IMR-90 (cell line): ENCODE measurements at regions not wholly inside any gene's neighbourhood (a gene's known extent, or its start where the extent isn't known, plus 50 kb on each side); places are given as distances from the start of the nearest gene placed in this dataset.

Source experiments
- ATAC-seq: fragments of 200-7000 bp; cut with Tn5 transposase; 2 replicates; pipeline ENCODE4 v1.9.1; 2020; ENCODE audit warnings: low read depth, mild to moderate bottlenecking, moderate library complexity
- BruUV-seq: library from RNA; stranded (reverse); fragments of 400-500 nt; replicated peaks from 2 replicates; lab custom pipeline; 2021; lab: Mats Ljungman, UMichigan
- CTCF ChIA-PET: fragments of 300-600 bp; formaldehyde crosslinking; extraction: SDS; loops from one replicate; lab custom pipeline; 2021; ENCODE audit warnings: antibody characterized with exemption; lab: Yijun Ruan, JAX
- POLR2A ChIA-PET: fragments of 300-600 bp; sonication (Branson Sonifier 250); formaldehyde crosslinking; loops from one replicate; lab custom pipeline; 2022; ENCODE audit warnings: antibody characterized with exemption; ENCODE audit not compliant: unreplicated experiment; lab: Charles Lee
- DNase-seq: peaks from one replicate; pipeline ENCODE4 v3.0.0; 2013
- H2AFZ ChIP-seq: replicated peaks from 2 replicates; pipeline ENCODE3; 2013; ENCODE audit warnings: low read length, mild to moderate bottlenecking; ENCODE audit not compliant: poor library complexity
- H2AK5ac ChIP-seq: 2 replicates; pipeline ENCODE4 v1.6.1; 2013; ENCODE audit warnings: low read depth, low read length, inconsistent platforms
- H2AK9ac ChIP-seq: replicated peaks from 2 replicates; pipeline ENCODE3; 2013; ENCODE audit warnings: mild to moderate bottlenecking, low read depth, low read length, moderate library complexity; ENCODE audit not compliant: poor library complexity
- H2BK120ac ChIP-seq: 2 replicates; pipeline ENCODE4 v1.6.1; 2013; ENCODE audit warnings: low read depth, low read length, inconsistent platforms
- H2BK15ac ChIP-seq: 3 replicates; pipeline ENCODE4 v1.6.1; 2013; ENCODE audit warnings: low read depth, low read length, inconsistent platforms
- H2BK20ac ChIP-seq: 2 replicates; pipeline ENCODE4 v1.6.1; 2013; ENCODE audit warnings: low read depth, mild to moderate bottlenecking, inconsistent platforms, low read length, moderate library complexity
- H2BK5ac ChIP-seq: 2 replicates; pipeline ENCODE4 v1.6.1; 2013; ENCODE audit warnings: mild to moderate bottlenecking, low read depth, low read length, inconsistent platforms; ENCODE audit not compliant: poor library complexity, severe bottlenecking
- H3K14ac ChIP-seq: replicated peaks from 2 replicates; pipeline ENCODE4 v1.6.1; 2013; ENCODE audit warnings: low read depth, low read length, inconsistent platforms
- H3K18ac ChIP-seq: 2 replicates; pipeline ENCODE4 v1.6.1; 2013; ENCODE audit warnings: low read depth, low read length, control low read depth
- H3K23ac ChIP-seq: 2 replicates; pipeline ENCODE4 v1.6.1; 2013; ENCODE audit warnings: low read depth, low read length, inconsistent platforms
- H3K27ac ChIP-seq: 2 replicates; pipeline ENCODE4 v1.5.1; 2013; ENCODE audit warnings: mild to moderate bottlenecking, control low read depth, low read length; ENCODE audit not compliant: insufficient read depth
- H3K27me3 ChIP-seq: 2 replicates; pipeline ENCODE4 v1.6.1; 2013; ENCODE audit warnings: low read length; ENCODE audit not compliant: control insufficient read depth, insufficient read depth
- H3K36me3 ChIP-seq: 2 replicates; pipeline ENCODE4 v1.6.1; 2013; ENCODE audit warnings: low read length, mixed read lengths; ENCODE audit not compliant: control insufficient read depth, insufficient read depth
- H3K4ac ChIP-seq: 2 replicates; pipeline ENCODE4 v1.6.1; 2013; ENCODE audit warnings: low read depth, low read length, inconsistent platforms
- H3K4me1 ChIP-seq: 2 replicates; pipeline ENCODE4 v1.6.1; 2013; ENCODE audit warnings: low read length, mixed read lengths; ENCODE audit not compliant: control insufficient read depth, insufficient read depth
- H3K4me2 ChIP-seq: 2 replicates; pipeline ENCODE4 v1.6.1; 2013; ENCODE audit warnings: low read depth, mild to moderate bottlenecking, control low read depth, low read length, moderate library complexity
- H3K4me3 ChIP-seq: 2 replicates; pipeline ENCODE4 v1.5.1; 2013; ENCODE audit warnings: low read depth, mild to moderate bottlenecking, control low read depth, low read length, moderate library complexity; ENCODE audit not compliant: insufficient read depth
- H3K56ac ChIP-seq: 2 replicates; pipeline ENCODE4 v1.6.1; 2013; ENCODE audit warnings: low read length, inconsistent platforms; ENCODE audit not compliant: insufficient read depth; ENCODE audit errors: extremely low read depth
- H3K79me1 ChIP-seq, 2 experiments: 2 replicates each; pipeline ENCODE4 v1.6.1; 2013; ENCODE audit warnings: low read length in 2 of 2, inconsistent platforms in 1 of 2, low read depth in 1 of 2
- H3K9ac ChIP-seq: 2 replicates; pipeline ENCODE4 v1.6.1; 2013; ENCODE audit warnings: low read depth, low read length, control low read depth
- H3K9me1 ChIP-seq: 2 replicates; pipeline ENCODE4 v1.6.1; 2013; ENCODE audit warnings: low read length, inconsistent platforms; ENCODE audit not compliant: insufficient read depth
- H3K9me3 ChIP-seq: 2 replicates; pipeline ENCODE4 v1.6.1; 2013; ENCODE audit warnings: low read length; ENCODE audit not compliant: control insufficient read depth, insufficient read depth
- H4K20me1 ChIP-seq: 2 replicates; pipeline ENCODE4 v1.6.1; 2013; ENCODE audit warnings: low read length, inconsistent platforms; ENCODE audit not compliant: insufficient read depth
- H4K5ac ChIP-seq: 2 replicates; pipeline ENCODE4 v1.6.1; 2013; ENCODE audit warnings: mild to moderate bottlenecking, low read depth, low read length, control low read depth
- H4K8ac ChIP-seq, 2 experiments: 2 replicates each; pipeline ENCODE4 v1.6.1; 2013; ENCODE audit warnings: low read depth in 2 of 2, low read length in 2 of 2, control low read depth in 1 of 2, inconsistent platforms in 1 of 2
- H4K91ac ChIP-seq: 2 replicates; pipeline ENCODE4 v1.6.1; 2013; ENCODE audit warnings: low read depth, low read length, inconsistent platforms; ENCODE audit not compliant: insufficient read depth
- BHLHE40 ChIP-seq: fragments of 150-350 bp; IDR thresholded peaks from 2 replicates; pipeline ENCODE4 v1.6.1; 2016; ENCODE audit warnings: mild to moderate bottlenecking, low read depth, low read length
- CEBPB ChIP-seq: IDR thresholded peaks from 2 replicates; pipeline ENCODE4 v1.6.1; 2012; ENCODE audit warnings: low read depth, low read length, improper control_type of control experiment
- CHD1 ChIP-seq: IDR thresholded peaks from 2 replicates; pipeline ENCODE4 v1.6.1; 2012; ENCODE audit warnings: low read depth, low read length, improper control_type of control experiment
- CTCF ChIP-seq: conservative IDR thresholded peaks from 2 replicates; pipeline ENCODE4 v1.5.1; 2012; ENCODE audit warnings: mild to moderate bottlenecking, low read depth, low read length, improper control_type of control experiment
- FOS ChIP-seq: fragments of 150-350 bp; IDR thresholded peaks from 2 replicates; pipeline ENCODE4 v1.6.1; 2016; ENCODE audit warnings: low read depth, low read length
- MAFK ChIP-seq: IDR thresholded peaks from 2 replicates; pipeline ENCODE4 v1.6.1; 2012; ENCODE audit warnings: low read depth, low read length, improper control_type of control experiment
- MAZ ChIP-seq: IDR thresholded peaks from 2 replicates; pipeline ENCODE4 v1.6.1; 2012; ENCODE audit warnings: low read depth, mild to moderate bottlenecking, low read length, improper control_type of control experiment, moderate library complexity, borderline replicate concordance
- MXI1 ChIP-seq: IDR thresholded peaks from 2 replicates; pipeline ENCODE4 v1.6.1; 2012; ENCODE audit warnings: low read depth, mild to moderate bottlenecking, low read length, moderate library complexity, borderline replicate concordance
- NFE2L2 ChIP-seq: fragments of 150-350 bp; IDR thresholded peaks from 2 replicates; pipeline ENCODE4 v1.6.1; 2016; ENCODE audit warnings: low read depth, mild to moderate bottlenecking, low read length
- POLR2A ChIP-seq: IDR thresholded peaks from 2 replicates; pipeline ENCODE4 v1.6.1; 2012; ENCODE audit warnings: mild to moderate bottlenecking, low read depth, low read length
- RAD21 ChIP-seq: IDR thresholded peaks from 2 replicates; pipeline ENCODE4 v1.6.1; 2012; ENCODE audit warnings: low read length, improper control_type of control experiment
- RCOR1 ChIP-seq: IDR thresholded peaks from 2 replicates; pipeline ENCODE4 v1.6.1; 2012; ENCODE audit warnings: mild to moderate bottlenecking, low read length, improper control_type of control experiment; ENCODE audit not compliant: insufficient replicate concordance
- SMC3 ChIP-seq: fragments of 150-350 bp; IDR thresholded peaks from 2 replicates; pipeline ENCODE4 v1.6.1; 2016; ENCODE audit warnings: low read depth, mild to moderate bottlenecking, antibody characterized with exemption, low read length, moderate library complexity
- USF2 ChIP-seq: fragments of 150-350 bp; IDR thresholded peaks from 2 replicates; pipeline ENCODE4 v1.6.1; 2017; ENCODE audit warnings: mild to moderate bottlenecking, antibody characterized with exemption, low read length, low read depth
- WGBS, 2 experiments: methylation state at CpG; one replicate each; pipeline versions ENCODE4 v1.1.5 to v1.1.7; 2013; ENCODE audit warnings: missing lambda C conversion rate in 2 of 2; ENCODE audit not compliant: insufficient read length in 1 of 2; ENCODE audit errors: extremely low coverage in 2 of 2; 5-methylcytosine and 5-hydroxymethylcytosine counted together
- dilution Hi-C: fragments of 300-500 bp; cut with HindIII; formaldehyde crosslinking; loops from one replicate; pipeline ENCODE4 v1.14.3; 2018; ENCODE audit warnings: low sequenced_read_pairs; ENCODE audit not compliant: unreplicated experiment
- in situ Hi-C: fragments of 300-500 bp; cut with MboI; formaldehyde crosslinking; loops from 3 replicates; pipeline ENCODE4 v1.14.3; 2019; ENCODE audit warnings: low sequenced_read_pairs, inconsistent platforms, mixed read lengths
- intact Hi-C: fragments of 100-400 bp; cut with micrococcal nuclease; formaldehyde crosslinking; loops from 2 replicates; pipeline ENCODE4 v1.10.0; 2022

GRCh38 chr13:69363360-69363759 is 744.3 kb upstream of the ATXN8OS start:
- ATAC-seq = no peak
- TF ChIP-seq BHLHE40 (no peak), SMC3 (no peak), RAD21 (no peak), MXI1 (no peak), CTCF (no peak), MAFK (no peak), RCOR1 (no peak), NFE2L2 (no peak), CEBPB (no peak), CHD1 (no peak), POLR2A (no peak), MAZ (no peak), FOS (no peak), USF2 (no peak)
- no peaks in the 10 kb centered on the region for H3K79me1 ChIP-seq

More at GRCh38 chr13:69363360-69363759, 744.3 kb upstream of the ATXN8OS start:
- Histone ChIP-seq H4K20me1 (no peaks in the 10 kb centered on the region), H3K4me3 (no peak overlapping the region), H3K4me2 (no peak overlapping the region), H2AFZ (no peak overlapping the region), H2BK20ac (no peak overlapping the region), H3K56ac (no peak overlapping the region), H3K4me1 (no peaks in the 10 kb centered on the region), H3K36me3 (no peaks in the 10 kb centered on the region), H3K4ac (no peak overlapping the region), H4K5ac (no peak overlapping the region), H3K23ac (no peak overlapping the region), H2BK15ac (no peak overlapping the region), H3K18ac (no peak overlapping the region), H2BK120ac (no peak overlapping the region), H3K9me3 (no peaks in the 10 kb centered on the region), H3K27me3 (no peaks in the 10 kb centered on the region), H2AK5ac (no peak overlapping the region), H3K9me1 (no peaks in the 10 kb centered on the region), H3K14ac (no peak overlapping the region), H3K9ac (no peak overlapping the region), H4K91ac (no peak overlapping the region), H3K27ac (no peak overlapping the region), H2AK9ac (no peak overlapping the region), H4K8ac (no peak overlapping the region), H2BK5ac (no peak overlapping the region)
- DNase-seq = no peak
- ChIA-PET CTCF (no interaction called here), POLR2A (no interaction called here)
- no CpG with 5 or more reads among the region's 3 CpGs for WGBS, 2 experiments
- in situ Hi-C loops (no loop called here), dilution Hi-C loops (no loop called here), intact Hi-C loops (no loop called here)
- no TSS peak for BruUV-seq
